HuH-7.5 (cell line): ENCODE measurements at regions not wholly inside any gene's neighbourhood (a gene's known extent, or its start where the extent isn't known, plus 50 kb on each side); places are given as distances from the start of the nearest gene placed in this dataset.
A peak's percentile ranks its signal among the peaks of the same experiment; 100 is the strongest.
"Not testable (repeated sequence)": the region's sequence is repeated elsewhere in the genome, so short reads cannot be mapped to it uniquely, and the experiment has no call there.

Source experiments
- DNase-seq: peaks from one replicate; pipeline ENCODE4 v3.0.0; 2011; ENCODE audit warnings: low spot score

DNA sequence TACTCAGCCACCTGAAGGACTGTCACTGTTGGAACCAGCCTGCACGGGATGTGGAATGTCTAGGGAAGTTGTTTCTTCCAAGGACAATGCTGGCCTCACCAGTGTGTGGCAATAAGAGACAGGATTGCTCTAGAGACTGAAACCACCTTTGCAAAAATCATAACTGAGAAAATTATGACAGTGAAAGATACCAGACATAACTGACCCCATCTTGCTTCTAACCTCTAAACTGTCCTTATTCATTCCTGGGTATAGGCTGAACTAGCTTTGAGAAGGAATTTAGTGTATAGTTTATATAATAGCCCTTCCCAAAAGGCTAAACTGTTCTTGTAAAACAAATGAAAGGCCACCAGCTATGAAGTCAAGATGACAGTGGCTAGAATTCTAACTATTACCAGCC lies 83.6 kb downstream of the IER5 start:
- DNase-seq = no peak

DNA sequence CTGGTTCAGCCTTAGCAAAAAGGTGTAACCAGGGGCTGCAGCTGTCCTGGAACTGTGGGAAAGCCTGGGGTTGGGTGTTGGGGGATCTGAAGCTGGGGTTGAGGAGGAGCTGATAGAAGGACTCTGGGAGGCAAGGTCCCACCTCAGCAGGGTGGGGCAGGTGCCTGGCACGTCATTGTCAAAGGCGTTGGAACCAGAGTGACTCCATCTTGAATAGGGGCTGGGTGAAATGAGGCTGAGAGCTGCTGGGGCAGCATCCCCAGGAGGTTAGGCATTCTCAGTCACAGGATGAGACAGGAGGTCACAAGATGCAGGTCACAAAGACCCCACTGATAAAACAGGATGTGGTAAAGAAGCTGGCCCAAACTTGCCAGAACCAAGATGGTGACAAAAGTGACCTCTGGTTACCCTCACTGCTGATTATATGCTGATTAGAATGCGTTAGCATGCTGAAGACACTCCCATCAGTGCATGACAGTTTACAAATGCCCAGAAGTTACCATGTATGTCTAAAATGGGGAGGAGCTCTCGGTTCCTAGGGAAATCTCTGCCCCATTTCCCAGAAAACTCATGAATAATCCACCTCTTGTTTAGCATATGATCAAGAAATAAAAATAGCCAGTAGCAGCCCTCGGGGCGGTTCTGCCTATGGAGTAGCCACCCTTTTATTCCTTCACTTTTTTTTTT lies 85.4 kb downstream of the IER5 start:
- no peak for DNase-seq

- no peak for DNase-seq
These were observed 86.4 kb downstream of the IER5 start for GRCh38 chr1:181174861-181175260.

DNA sequence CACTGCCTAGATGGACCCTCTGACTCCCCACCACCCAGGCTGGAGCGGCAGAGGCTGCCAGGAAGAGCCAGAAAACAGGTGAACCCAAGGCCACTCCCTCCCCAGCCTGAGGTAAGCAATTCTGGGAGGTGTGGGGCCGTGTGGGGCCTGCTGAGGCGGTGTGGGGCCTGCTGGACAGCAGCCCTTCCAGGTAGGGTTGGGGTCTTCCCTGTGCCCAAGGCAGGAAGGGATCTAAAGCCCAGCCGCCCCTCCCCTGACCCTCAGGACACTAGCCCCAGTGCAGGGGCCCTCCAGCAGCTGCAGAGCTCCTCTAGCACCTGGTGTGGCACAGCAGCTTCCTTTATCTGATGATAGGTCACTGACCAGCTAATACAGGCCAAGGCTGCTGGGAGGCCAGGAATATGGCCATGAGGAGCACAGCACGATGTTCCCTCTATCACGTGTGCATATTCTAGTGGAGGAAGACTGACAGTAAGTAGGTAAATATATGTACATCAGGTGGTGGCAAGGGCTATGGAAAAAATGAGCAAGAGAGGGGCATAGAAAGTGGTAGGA lies 86.9 kb downstream of the IER5 start:
- DNase-seq = no peak

DNA sequence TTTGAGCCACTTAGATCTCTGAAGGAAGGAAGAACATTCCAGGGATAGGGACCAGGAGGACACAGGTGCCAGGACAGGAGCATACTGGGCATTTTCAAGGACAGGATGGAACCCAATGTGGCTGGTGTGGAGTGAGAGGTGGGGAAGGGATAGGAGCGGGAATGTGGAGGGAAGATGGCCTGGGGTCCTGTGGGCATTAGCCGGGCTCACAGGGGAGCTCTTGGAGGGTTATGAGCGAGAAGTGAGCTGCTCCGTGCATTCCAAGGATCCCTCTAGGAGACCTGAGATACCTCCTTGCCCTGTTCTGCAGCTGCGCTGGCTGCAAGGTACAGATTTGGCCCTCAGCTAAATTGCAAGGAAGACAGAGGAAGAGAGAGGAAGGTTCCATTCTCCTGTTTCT lies 87.5 kb downstream of the IER5 start:
- DNase-seq = no peak

DNA sequence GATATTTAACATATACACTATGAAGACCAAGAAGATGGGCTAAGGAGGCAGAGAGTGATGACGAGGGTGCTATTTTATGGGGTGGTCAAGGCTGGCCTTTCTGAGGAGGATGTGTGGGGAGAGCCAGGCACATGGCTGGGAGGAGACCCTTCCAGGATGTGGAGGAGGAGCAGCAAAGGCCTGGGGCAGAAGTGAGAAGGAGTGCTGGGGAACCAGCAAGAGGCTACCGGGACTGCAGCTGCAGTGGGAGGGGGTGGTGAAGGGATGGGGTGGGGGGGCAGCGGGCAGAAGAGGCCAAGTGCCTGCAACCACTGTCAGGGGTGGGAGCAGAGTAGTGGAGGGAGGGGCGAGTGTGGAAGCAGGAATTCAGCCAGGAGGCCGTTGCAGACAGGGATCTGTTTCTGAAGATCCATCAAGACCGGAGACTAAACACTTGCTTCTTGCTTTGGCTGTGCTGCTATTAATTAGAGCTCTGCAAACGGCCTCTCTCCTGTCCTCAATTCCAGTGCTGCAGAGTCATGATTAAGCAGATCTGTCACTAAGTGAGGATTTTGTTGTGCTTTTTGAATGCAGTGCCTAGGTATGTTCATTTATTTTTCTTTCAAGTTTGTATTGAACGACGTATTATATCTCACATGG lies 89.9 kb downstream of the IER5 start:
- DNase-seq = no peak

DNA sequence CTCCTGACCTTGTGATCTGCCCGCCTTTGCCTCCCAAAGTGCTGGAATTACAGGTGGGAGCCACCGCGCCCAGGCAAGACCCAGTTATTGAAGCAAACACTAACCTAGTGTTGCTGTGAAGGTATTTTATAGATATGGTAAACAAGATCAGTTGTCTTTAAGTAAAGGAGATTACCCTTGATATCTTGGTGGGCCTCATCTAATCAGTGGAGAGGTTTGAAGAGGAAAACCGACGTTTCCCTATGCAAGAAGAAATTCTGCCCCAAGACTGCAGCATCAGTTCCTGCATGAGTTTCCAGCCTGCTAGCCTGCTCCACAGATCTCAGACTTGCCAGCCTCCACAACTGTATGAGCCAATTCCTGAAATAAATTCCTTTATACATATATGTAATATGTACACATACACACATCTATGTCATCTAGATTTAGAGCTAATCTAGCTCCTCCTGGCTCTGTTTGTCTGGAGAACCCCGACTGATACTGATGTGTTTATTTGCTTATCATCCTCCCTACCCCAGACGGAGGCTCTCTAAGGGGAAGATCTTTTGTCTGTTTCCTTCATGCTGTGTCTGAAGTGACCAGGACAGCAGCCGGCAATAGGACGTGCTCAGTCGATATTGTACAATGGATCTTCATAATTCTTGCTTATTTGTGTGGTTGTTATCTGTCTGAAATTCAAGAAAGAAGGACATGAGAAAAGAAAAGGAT lies 90.9 kb downstream of the IER5 start:
- DNase-seq = no peak

DNA sequence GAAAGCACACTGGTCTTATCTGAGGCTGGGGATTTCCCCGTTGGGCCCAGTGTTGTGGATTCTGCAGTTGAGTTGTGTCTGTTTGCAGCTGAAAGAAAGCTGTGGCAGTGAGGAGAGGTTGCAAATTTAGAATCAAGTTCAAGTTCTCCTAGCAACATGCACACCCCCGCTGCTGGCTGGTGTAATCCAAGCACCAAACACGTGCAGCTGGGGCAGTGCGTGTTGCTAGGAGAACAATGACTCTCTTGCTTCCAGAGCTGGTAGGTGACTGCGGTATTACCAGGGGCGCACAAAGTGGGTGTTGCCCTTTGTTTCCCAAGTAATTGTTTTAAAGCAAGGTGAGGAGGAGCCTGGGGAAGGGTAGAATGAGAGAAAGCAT lies 91.5 kb downstream of the IER5 start:
- DNase-seq = no peak

- no peak for DNase-seq
These were observed 92.0 kb downstream of the IER5 start for GRCh38 chr1:181180407-181181031.

DNA sequence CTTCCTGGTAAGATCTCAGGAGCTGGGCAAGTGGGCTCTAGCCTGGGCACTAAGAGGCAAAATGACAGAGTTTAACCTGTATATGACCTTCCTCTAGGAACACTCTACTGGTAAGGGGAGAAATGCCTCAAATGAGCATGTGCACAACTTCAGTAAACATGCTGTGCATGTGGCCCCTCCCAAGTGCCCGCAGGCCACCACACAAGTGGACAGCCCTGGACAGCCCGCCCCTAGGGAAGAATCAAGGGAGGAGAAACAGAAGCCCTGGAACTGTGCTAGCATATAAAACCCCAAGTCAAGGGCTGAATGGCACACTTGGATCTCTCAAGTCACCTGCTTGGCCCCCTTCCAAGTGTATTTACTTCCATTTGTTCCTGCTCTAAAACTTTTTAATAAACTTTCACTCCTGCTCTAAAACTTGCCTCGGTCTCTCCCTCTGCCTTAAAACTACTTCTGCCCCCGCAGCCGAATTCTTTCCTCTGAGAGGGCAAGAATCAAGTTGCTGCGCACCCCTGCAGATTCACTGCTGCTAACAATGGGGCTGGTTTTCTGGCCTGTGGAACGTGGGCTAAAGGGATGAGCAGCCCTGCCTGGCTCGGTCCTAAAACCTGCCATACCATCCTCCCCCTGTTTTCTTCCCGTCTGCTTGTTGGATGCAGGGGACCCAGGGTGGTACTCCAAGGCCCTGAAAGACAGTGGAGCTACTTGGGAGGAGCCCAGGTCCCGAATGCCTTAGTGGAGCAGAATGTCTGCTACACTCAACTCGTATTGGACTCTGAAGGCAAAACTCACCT lies 93.5 kb downstream of the IER5 start:
- DNase-seq = no peak

DNA sequence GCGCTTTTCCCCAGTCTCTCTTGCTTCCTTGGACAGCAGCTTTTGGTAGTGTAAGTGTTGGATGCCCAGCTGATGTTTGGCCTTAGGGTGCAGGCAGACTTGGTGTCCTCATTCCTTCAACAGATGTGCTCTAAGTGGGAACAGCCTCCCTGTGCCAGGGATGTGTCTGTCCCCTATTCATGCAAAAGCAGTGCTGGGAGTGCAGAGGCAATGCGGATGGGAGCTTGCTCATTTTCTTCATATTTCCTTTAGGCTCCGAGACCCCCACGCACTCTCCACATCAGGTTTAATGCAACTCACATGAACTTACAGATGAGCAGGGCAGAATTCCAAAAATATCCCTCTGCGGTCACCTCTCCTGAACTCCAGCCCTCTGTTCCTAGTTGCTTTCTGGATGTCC lies 96.1 kb downstream of the IER5 start:
- DNase-seq = no peak

GRCh38 chr1:181185461-181185860 lies 97.0 kb downstream of the IER5 start:
- DNase-seq = no peak

- not testable (repeated sequence) for DNase-seq
These were observed 97.6 kb downstream of the IER5 start for GRCh38 chr1:181186133-181186532.

DNA sequence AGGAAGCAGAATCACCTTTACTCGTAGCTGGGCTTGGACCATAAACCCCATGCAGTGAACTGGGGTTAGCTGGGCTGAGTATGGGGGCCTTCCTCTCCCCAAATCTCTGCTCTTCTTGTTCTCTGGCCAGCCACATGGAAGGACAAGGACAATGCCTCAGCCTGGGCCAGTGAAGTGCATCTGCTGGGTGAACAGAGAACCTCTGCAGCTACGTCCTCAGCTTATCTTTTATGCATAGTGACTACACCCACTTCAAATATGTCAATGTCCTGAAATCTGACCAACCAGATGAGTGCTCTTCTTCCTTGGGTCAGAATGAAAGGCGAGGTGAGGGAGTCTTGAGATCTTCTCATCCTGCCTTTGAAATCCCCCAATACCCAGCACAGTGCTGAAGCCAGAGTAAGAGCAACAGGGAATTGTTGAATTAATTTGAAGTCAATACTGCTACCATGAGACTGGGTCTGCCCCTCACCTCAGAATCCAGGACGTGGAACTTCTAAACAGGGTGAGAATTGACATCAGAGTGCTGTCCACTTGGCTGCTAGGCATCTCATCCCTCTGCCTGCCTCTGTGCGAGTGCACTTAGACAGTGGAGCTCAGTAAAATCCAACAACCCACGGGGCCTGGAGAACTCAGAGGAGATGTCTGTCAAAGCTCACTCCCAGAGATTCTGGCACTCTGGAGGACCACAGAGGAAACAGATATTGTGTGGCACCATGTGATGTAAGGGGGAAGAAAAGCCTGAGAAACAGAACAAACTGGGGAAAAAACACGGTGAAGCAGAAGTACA lies 99.0 kb downstream of the IER5 start:
- DNase-seq = no peak

- no peak for DNase-seq
These were observed 100.7 kb downstream of the IER5 start for GRCh38 chr1:181189245-181189644.

DNA sequence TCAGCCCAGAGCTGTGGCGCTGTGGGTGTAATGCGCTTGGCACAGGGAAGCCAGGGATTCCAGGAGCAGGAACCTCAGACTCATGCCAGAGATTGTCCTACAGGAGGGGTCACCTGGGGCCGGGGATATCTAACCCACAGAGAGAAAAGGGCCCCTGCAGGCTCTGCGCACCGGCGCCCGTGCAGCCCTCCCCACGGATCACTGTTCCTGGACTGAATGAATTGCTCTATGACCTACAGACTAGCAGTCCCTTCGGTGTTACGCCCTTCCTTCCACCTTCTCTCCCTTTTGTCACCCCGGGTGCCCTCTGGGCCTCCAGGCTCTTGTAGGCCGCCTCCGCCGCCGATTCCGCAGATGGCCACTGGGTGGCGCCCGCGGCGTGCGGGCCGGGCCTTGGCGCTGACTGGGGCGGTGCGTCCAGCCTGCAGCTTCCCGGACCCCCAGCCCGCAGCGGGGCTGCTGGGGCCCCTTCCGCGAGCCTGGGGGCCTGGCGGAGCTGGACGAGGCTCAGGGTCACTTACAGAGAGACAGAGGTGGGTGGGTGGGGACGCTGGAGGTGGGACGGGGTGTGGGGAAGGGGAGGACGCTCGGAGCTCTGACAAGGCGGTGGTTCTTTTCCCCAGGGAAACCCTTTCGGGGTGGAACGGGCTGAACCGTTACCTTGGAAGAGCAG lies 101.3 kb downstream of the IER5 start:
- peak; percentile 83 for DNase-seq

- DNase-seq = no peak
These were observed 102.0 kb downstream of the IER5 start for GRCh38 chr1:181190364-181191035.

DNA sequence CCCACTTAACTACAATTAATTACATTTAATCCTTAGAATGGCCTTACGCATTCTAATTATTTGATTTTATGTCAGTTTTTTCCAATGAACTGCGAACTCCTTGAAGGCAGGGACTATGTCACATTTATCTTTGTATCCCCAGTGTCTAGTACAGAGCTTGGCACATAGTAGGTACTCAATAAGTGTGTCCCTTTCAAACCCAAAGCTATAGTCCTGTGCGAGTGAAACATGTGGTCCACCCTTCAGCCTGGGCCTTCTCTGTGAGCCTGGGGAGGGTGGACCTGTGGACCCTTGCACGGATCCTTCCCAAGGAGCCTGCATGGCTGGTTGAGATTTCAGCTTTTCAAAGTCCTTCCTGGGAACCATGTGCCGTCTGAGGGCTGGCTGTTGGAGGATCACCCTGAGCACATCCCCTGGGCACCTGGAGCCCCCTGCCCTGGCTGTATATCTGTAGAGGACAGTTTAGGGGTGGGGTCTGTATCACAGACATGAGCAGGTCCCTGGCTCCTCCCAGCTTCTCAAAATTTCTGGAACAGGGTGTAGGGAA lies 103.1 kb downstream of the IER5 start:
- DNase-seq = no peak

GRCh38 chr1:181192316-181192715 lies 103.8 kb downstream of the IER5 start:
- DNase-seq = no peak
